ENCODE measurements at regions not wholly inside any gene's neighbourhood (a gene's known extent, or its start where the extent isn't known, plus 50 kb on each side); places are given as distances from the start of the nearest gene placed in this dataset.
A peak's percentile ranks its signal among the peaks of the same experiment; 100 is the strongest.

GRCh38 chr9:78539904-78540303 lies 243.0 kb downstream of the PSAT1 start:
- TF ChIP-seq CTCF (conservative IDR thresholded peaks at IDR 0.05 in 1 of 2, IDR thresholded peaks at IDR 0.05 in 1 of 2; ENCODE audit: low read depth in 1 of 2, low read length in 2 of 2) (no peak), EZH2 (IDR thresholded peaks at IDR 0.05; ENCODE audit: low read length, missing control alignments) (no peak)
- H3K79me2 ChIP-seq (ENCODE audit: control insufficient read depth, insufficient read depth, low read length), result no peaks in the 10 kb centered on the region
- H2AFZ ChIP-seq (ENCODE audit: low read length), result no peak overlapping the region
- H3K36me3 ChIP-seq (ENCODE audit: control insufficient read depth, insufficient read depth, low read length), result no peaks in the 10 kb centered on the region
- H4K20me1 ChIP-seq (ENCODE audit: control insufficient read depth, extremely low read depth, insufficient read depth, low read length), result no peaks in the 10 kb centered on the region
- H3K27ac ChIP-seq (ENCODE audit: insufficient read depth, low read length), result no peak overlapping the region
- no peaks in the 10 kb centered on the region for H3K27me3 ChIP-seq (ENCODE audit: control insufficient read depth, insufficient read depth, low read length)
- no peaks in the 10 kb centered on the region for H3K9me3 ChIP-seq (ENCODE audit: control insufficient read depth, insufficient read depth, low read depth, low read length)
- H3K4me2 ChIP-seq (ENCODE audit: extremely low read depth, insufficient read depth, low read length), result no peak overlapping the region
- no peak overlapping the region for H3K4me3 ChIP-seq (replicated peaks in 1 of 4; ENCODE audit: control extremely low read depth in 1 of 4, insufficient read depth in 1 of 4, low read depth in 3 of 4, low read length in 4 of 4)
- DNase-seq (ENCODE audit: low read depth in 2 of 2), result peak; percentile 46 to 88
- H3K9ac ChIP-seq (ENCODE audit: insufficient read depth, low read length), result no peak overlapping the region
- H3K4me1 ChIP-seq (ENCODE audit: control insufficient read depth, extremely low read depth, insufficient read depth, low read length), result no peaks in the 10 kb centered on the region

- no peak overlapping the region for H3K27ac ChIP-seq (ENCODE audit: insufficient read depth, low read length)
Measured at GRCh38 chr9:78541868-78542443, 245.0 kb downstream of the PSAT1 start.

GRCh38 chr9:78542491-78543181 lies 245.7 kb downstream of the PSAT1 start:
- Histone ChIP-seq H3K4me1 (ENCODE audit: control insufficient read depth, extremely low read depth, insufficient read depth, low read length) (no peaks in the 10 kb centered on the region), H3K9me3 (ENCODE audit: control insufficient read depth, insufficient read depth, low read depth, low read length) (no peaks in the 10 kb centered on the region)

More at GRCh38 chr9:78541868-78542443, 245.0 kb downstream of the PSAT1 start:
- Histone ChIP-seq H3K27me3 (ENCODE audit: control insufficient read depth, insufficient read depth, low read length) (no peaks in the 10 kb centered on the region), H3K4me1 (ENCODE audit: control insufficient read depth, extremely low read depth, insufficient read depth, low read length) (no peaks in the 10 kb centered on the region), H3K79me2 (ENCODE audit: control insufficient read depth, insufficient read depth, low read length) (no peaks in the 10 kb centered on the region), H3K36me3 (ENCODE audit: control insufficient read depth, insufficient read depth, low read length) (no peaks in the 10 kb centered on the region), H3K4me2 (ENCODE audit: extremely low read depth, insufficient read depth, low read length) (no peak overlapping the region), H3K9ac (ENCODE audit: insufficient read depth, low read length) (no peak overlapping the region), H4K20me1 (ENCODE audit: control insufficient read depth, extremely low read depth, insufficient read depth, low read length) (no peaks in the 10 kb centered on the region), H3K9me3 (ENCODE audit: control insufficient read depth, insufficient read depth, low read depth, low read length) (no peaks in the 10 kb centered on the region), H3K4me3 (replicated peaks in 1 of 4; ENCODE audit: control extremely low read depth in 1 of 4, insufficient read depth in 1 of 4, low read depth in 3 of 4, low read length in 4 of 4) (no peak overlapping the region), H2AFZ (ENCODE audit: low read length) (no peak overlapping the region)
- DNase-seq (ENCODE audit: low read depth in 2 of 2), result no peak
- TF ChIP-seq CTCF (conservative IDR thresholded peaks at IDR 0.05 in 1 of 2, IDR thresholded peaks at IDR 0.05 in 1 of 2; ENCODE audit: low read depth in 1 of 2, low read length in 2 of 2) (no peak), EZH2 (IDR thresholded peaks at IDR 0.05; ENCODE audit: low read length, missing control alignments) (no peak)

More at GRCh38 chr9:78542491-78543181, 245.7 kb downstream of the PSAT1 start:
- no peak overlapping the region for H3K4me2 ChIP-seq (ENCODE audit: extremely low read depth, insufficient read depth, low read length)
- H3K4me3 ChIP-seq (replicated peaks in 1 of 4; ENCODE audit: control extremely low read depth in 1 of 4, insufficient read depth in 1 of 4, low read depth in 3 of 4, low read length in 4 of 4), result no peak overlapping the region
- no peak overlapping the region for H3K9ac ChIP-seq (ENCODE audit: insufficient read depth, low read length)
- H3K27ac ChIP-seq (ENCODE audit: insufficient read depth, low read length), result no peak overlapping the region
- no peaks in the 10 kb centered on the region for H3K27me3 ChIP-seq (ENCODE audit: control insufficient read depth, insufficient read depth, low read length)
- no peak for DNase-seq (ENCODE audit: low read depth in 2 of 2)
- H3K36me3 ChIP-seq (ENCODE audit: control insufficient read depth, insufficient read depth, low read length), result no peaks in the 10 kb centered on the region
- TF ChIP-seq EZH2 (IDR thresholded peaks at IDR 0.05; ENCODE audit: low read length, missing control alignments), result no peak
- no peak for TF ChIP-seq CTCF (conservative IDR thresholded peaks at IDR 0.05 in 1 of 2, IDR thresholded peaks at IDR 0.05 in 1 of 2; ENCODE audit: low read depth in 1 of 2, low read length in 2 of 2)
- no peaks in the 10 kb centered on the region for H3K79me2 ChIP-seq (ENCODE audit: control insufficient read depth, insufficient read depth, low read length)
- no peaks in the 10 kb centered on the region for H4K20me1 ChIP-seq (ENCODE audit: control insufficient read depth, extremely low read depth, insufficient read depth, low read length)
- no peak overlapping the region for H2AFZ ChIP-seq (ENCODE audit: low read length)
